Stomach (tissue), 8 donors: ENCODE measurements at regions not wholly inside any gene's neighbourhood (a gene's known extent, or its start where the extent isn't known, plus 50 kb on each side); places are given as distances from the start of the nearest gene placed in this dataset.

Experiments used
- DNase-seq, 2 donors: peaks; one replicate each; pipeline versions ENCODE4 v3.0.0 to v3.0.0-alpha.2; 2013 to 2019
- H3K27ac ChIP-seq, 5 donors: fragments of 200-600 bp in 4 of 5; sonication (generic) in 4 of 5; one replicate each; pipeline ENCODE4 v1.5.1; 2013 to 2019; ENCODE audit warnings: mild to moderate bottlenecking in 1 of 5, moderate library complexity in 1 of 5
- H3K27me3 ChIP-seq, 3 donors: fragments of 200-600 bp; sonication (generic); one replicate each; pipeline ENCODE4 v1.5.1; 2017 to 2019; ENCODE audit warnings: mixed run types in 1 of 3
- H3K36me3 ChIP-seq, 4 donors: fragments of 200-600 bp; sonication (generic); 1 replicate in 3 of 4; 2 replicates in 1 of 4; pipeline ENCODE4 v1.5.1; 2016 to 2019
- H3K4me1 ChIP-seq, 4 donors: fragments of 200-600 bp; sonication (generic); one replicate each; pipeline ENCODE4 v1.5.1; 2016 to 2019
- H3K4me3 ChIP-seq, 4 donors: fragments of 200-600 bp; sonication (generic) in 3 of 4; one replicate each; pipeline ENCODE4 v1.5.1; 2016 to 2019; ENCODE audit warnings: mild to moderate bottlenecking in 1 of 4
- H3K9me3 ChIP-seq, 4 donors: fragments of 200-600 bp; sonication (generic); one replicate each; pipeline ENCODE4 v1.5.1; 2016 to 2019
- EP300 ChIP-seq: sonication (generic); formaldehyde crosslinking; IDR thresholded peaks from one replicate; pipeline ENCODE4 v1.6.1; 2017; ENCODE audit warnings: antibody characterized with exemption
- POLR2A ChIP-seq, 4 donors: fragments of 450-650 bp; IDR thresholded peaks; one replicate each; pipeline ENCODE4 v1.6.1; 2016; ENCODE audit warnings: antibody characterized with exemption in 4 of 4, control low read depth in 2 of 4, mild to moderate bottlenecking in 1 of 4, moderate library complexity in 1 of 4
- POLR2AphosphoS5 ChIP-seq, 3 donors: sonication (generic); formaldehyde crosslinking; IDR thresholded peaks; one replicate each; pipeline ENCODE4 v1.6.1; 2016; ENCODE audit warnings: antibody characterized with exemption in 3 of 3
- WGBS, 5 donors: extraction: QIAGEN DNeasy Blood & Tissue Kit in 3 of 5; methylation state at CpG; one replicate each; pipeline versions ENCODE4 v1.1.5 to v1.1.7; 2013 to 2018; 5-methylcytosine and 5-hydroxymethylcytosine counted together
- intact Hi-C: fragments of 100-400 bp; cut with DNase I; formaldehyde crosslinking; loops from one replicate; pipeline ENCODE4 v1.15.1; 2023; ENCODE audit warnings: low total_unique reads
- TF ChIP-seq, protein P1 (sequence below), 7 experiments: fragments of 450-650 bp in 4 of 7; fragments of 200-600 bp in 3 of 7; sonication (generic) in 3 of 7; IDR thresholded peaks; one replicate each; pipeline ENCODE4 v1.5.1; 2016 to 2019; ENCODE audit warnings: antibody characterized with exemption in 7 of 7, control low read depth in 2 of 7, mild to moderate bottlenecking in 1 of 7
- donor health status: healthy with polysubstance abuse.
- donor health status: Bipolar disorder and iron deficiency.
- donor health status: healthy.

DNA sequence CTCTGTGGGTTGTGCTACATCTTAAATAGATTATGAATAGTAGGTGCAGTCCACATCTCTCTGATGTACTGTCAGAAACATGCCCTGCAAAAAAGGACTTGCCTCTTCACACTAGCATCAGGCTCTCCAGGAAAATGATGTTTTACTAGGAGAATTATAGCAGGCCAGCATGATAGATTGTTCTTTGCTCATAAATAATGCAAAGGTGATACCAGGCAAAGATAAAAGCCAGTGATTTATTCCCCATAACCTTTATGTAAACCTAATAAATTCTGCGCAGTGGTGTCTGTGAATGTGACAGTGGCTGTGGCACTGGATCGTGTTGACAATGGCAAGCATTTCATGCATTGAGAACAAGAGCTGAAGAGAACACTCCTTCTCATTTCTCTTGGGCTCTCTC lies 646.5 kb upstream of the SEL1L start:
- no peak overlapping the region for H3K4me3 ChIP-seq
- no peaks in the 10 kb centered on the region for H3K27me3 ChIP-seq
- H3K4me1 ChIP-seq, result no peaks in the 10 kb centered on the region
- no peaks in the 10 kb centered on the region for H3K36me3 ChIP-seq
- H3K27ac ChIP-seq, result no peak overlapping the region
- WGBS, 5 donors, result 67 to 88% (median 79%) methylated on average over 2 of the region's 2 CpGs
- no peak for DNase-seq
- intact Hi-C loops, result no loop called here
- H3K9me3 ChIP-seq, result no peaks in the 10 kb centered on the region
- TF ChIP-seq POLR2A (IDR thresholded peaks at IDR 0.05) (no peak), EP300 (no peak), POLR2AphosphoS5 (IDR thresholded peaks at IDR 0.05) (no peak)
- TF ChIP-seq, protein P1, sequence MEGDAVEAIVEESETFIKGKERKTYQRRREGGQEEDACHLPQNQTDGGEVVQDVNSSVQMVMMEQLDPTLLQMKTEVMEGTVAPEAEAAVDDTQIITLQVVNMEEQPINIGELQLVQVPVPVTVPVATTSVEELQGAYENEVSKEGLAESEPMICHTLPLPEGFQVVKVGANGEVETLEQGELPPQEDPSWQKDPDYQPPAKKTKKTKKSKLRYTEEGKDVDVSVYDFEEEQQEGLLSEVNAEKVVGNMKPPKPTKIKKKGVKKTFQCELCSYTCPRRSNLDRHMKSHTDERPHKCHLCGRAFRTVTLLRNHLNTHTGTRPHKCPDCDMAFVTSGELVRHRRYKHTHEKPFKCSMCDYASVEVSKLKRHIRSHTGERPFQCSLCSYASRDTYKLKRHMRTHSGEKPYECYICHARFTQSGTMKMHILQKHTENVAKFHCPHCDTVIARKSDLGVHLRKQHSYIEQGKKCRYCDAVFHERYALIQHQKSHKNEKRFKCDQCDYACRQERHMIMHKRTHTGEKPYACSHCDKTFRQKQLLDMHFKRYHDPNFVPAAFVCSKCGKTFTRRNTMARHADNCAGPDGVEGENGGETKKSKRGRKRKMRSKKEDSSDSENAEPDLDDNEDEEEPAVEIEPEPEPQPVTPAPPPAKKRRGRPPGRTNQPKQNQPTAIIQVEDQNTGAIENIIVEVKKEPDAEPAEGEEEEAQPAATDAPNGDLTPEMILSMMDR (IDR thresholded peaks at IDR 0.05), result no peak

DNA sequence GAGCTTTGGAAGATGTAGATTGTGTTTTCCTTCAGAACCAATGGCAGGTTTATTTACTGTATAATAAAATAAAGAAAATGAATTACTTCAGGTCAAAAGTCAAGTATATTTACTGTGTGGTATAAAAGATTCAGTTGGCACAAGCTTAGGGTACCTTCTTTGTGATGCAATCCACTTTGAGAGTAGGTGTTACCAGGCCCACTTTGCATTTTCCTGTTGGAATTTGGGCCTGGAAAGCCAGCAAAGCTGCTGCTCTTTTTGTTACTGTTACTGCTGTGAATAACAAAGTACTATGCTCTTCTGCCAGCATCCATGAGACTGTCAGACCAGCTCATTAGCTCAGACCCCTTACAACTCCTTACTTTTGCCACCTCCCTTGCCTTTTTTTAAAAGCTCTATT lies 649.0 kb upstream of the SEL1L start:
- H3K4me1 ChIP-seq, result no peaks in the 10 kb centered on the region
- DNase-seq, result no peak
- H3K27ac ChIP-seq, result no peak overlapping the region
- H3K36me3 ChIP-seq, result no peaks in the 10 kb centered on the region
- H3K4me3 ChIP-seq, result no peak overlapping the region
- no peaks in the 10 kb centered on the region for H3K9me3 ChIP-seq
- intact Hi-C loops, result no loop called here
- H3K27me3 ChIP-seq, result no peaks in the 10 kb centered on the region
- no peak for TF ChIP-seq POLR2AphosphoS5 (IDR thresholded peaks at IDR 0.05)
- TF ChIP-seq EP300, result no peak
- TF ChIP-seq POLR2A (IDR thresholded peaks at IDR 0.05), result no peak
- TF ChIP-seq, protein P1 (IDR thresholded peaks at IDR 0.05), result no peak

DNA sequence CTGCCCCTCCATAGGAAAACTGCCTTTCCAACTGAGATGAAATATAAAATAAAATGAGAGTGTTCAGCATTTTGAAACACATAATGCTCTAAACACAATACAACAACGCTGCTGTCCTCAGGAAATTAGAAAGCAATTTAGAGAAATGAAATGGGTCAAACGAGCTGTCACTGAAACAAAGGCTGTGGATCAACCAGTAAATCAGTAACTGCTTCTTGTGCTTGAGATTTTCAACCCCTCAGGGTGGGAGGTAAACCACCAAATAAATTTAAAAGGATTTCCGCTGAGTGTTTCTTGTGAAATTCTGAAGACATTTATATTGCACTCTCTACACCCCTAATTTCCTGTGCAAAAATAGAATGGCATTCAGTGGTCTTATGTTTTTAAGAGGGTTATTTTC lies 657.1 kb upstream of the SEL1L start:
- WGBS, 5 donors, result 35 to 54% (median 49%) methylated on average over 3 of the region's 3 CpGs
- H3K36me3 ChIP-seq, result no peaks in the 10 kb centered on the region

DNA sequence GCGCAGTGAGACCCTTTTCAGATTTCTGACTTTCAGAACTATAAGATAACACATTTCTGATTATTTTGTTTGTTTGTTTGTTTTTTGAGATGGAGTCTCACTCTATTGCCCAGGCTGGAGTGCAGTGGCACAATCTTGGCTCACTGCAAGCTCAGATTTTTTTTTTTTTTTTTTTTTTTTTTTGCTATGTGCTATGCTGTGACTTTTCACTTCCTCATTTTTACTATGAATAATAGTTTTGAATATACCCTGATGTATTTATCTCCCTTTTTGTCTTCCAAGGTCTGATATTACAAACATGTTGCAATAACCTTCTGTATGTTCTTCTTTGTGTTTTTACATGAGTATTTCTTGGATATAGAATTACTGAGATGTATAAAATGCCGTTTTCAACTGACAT lies 658.7 kb upstream of the SEL1L start:
- TF ChIP-seq EP300, result no peak
- TF ChIP-seq POLR2A (IDR thresholded peaks at IDR 0.05), result no peak
- TF ChIP-seq POLR2AphosphoS5 (IDR thresholded peaks at IDR 0.05), result no peak
- TF ChIP-seq, protein P1 (IDR thresholded peaks at IDR 0.05), result no peak
- Histone ChIP-seq H3K4me1 (no peaks in the 10 kb centered on the region), H3K27ac (no peak overlapping the region), H3K36me3 (no peaks in the 10 kb centered on the region), H3K27me3 (no peaks in the 10 kb centered on the region), H3K4me3 (no peak overlapping the region), H3K9me3 (peaks cover 5 to 22% (median 12%) of the 10 kb centered on the region in 4 donors)
- intact Hi-C loops, result no loop called here
- no peak for DNase-seq
- 53 to 79% (median 62%) methylated on average over 2 of the region's 2 CpGs for WGBS, 5 donors

More for the DNA sequence above, 657.1 kb upstream of the SEL1L start:
- Histone ChIP-seq H3K4me1 (no peaks in the 10 kb centered on the region), H3K4me3 (no peak overlapping the region), H3K27me3 (no peaks in the 10 kb centered on the region), H3K9me3 (peaks cover 5 to 22% (median 12%) of the 10 kb centered on the region in 4 donors), H3K27ac (no peak overlapping the region)
- DNase-seq, result no peak
- TF ChIP-seq POLR2A (IDR thresholded peaks at IDR 0.05), result no peak
- no peak for TF ChIP-seq POLR2AphosphoS5 (IDR thresholded peaks at IDR 0.05)
- TF ChIP-seq EP300, result no peak
- TF ChIP-seq, protein P1 (IDR thresholded peaks at IDR 0.05), result no peak
- intact Hi-C loops, result no loop called here
